ENCODE measurements at regions not wholly inside any gene's neighbourhood (a gene's known extent, or its start where the extent isn't known, plus 50 kb on each side); places are given as distances from the start of the nearest gene placed in this dataset.

DNA sequence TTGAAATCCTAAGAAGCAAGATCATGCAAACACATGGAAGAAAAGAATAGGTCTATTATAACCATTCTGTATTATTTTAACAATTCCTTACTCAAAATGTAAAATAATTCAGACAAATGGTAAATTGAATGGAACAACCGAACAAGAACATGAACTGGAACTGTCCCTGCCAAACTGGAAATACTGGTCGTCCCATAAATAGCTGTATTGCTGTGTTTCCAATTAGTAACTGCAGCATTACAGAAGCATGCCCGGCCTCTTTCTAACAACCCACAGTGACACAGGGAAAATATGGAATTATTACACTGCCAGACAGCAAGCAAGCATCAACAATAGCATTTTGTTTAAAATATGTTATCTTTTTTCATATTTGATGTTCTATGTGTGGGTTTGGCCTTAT, 1138.5 kb upstream of the PHF14 start:
- H3K27me3 ChIP-seq = no peaks in the 10 kb centered on the region
- no peaks in the 10 kb centered on the region for H3K4me1 ChIP-seq
- intact Hi-C loops (cut with DNase I; ENCODE audit: low total_unique reads) = no loop called here
- 92 to 95% methylated on average over 3 of the region's 3 CpGs for WGBS, 2 donors
- no peak overlapping the region for H3K4me3 ChIP-seq
- no peak overlapping the region for H3K27ac ChIP-seq
- no peak for DNase-seq
- no peaks in the 10 kb centered on the region for H3K36me3 ChIP-seq (ENCODE audit: low read depth, missing control alignments)
- no peak for TF ChIP-seq POLR2A (IDR thresholded peaks at IDR 0.05)
- TF ChIP-seq, protein P1, sequence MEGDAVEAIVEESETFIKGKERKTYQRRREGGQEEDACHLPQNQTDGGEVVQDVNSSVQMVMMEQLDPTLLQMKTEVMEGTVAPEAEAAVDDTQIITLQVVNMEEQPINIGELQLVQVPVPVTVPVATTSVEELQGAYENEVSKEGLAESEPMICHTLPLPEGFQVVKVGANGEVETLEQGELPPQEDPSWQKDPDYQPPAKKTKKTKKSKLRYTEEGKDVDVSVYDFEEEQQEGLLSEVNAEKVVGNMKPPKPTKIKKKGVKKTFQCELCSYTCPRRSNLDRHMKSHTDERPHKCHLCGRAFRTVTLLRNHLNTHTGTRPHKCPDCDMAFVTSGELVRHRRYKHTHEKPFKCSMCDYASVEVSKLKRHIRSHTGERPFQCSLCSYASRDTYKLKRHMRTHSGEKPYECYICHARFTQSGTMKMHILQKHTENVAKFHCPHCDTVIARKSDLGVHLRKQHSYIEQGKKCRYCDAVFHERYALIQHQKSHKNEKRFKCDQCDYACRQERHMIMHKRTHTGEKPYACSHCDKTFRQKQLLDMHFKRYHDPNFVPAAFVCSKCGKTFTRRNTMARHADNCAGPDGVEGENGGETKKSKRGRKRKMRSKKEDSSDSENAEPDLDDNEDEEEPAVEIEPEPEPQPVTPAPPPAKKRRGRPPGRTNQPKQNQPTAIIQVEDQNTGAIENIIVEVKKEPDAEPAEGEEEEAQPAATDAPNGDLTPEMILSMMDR (IDR thresholded peaks at IDR 0.05) = no peak
- no peaks in the 10 kb centered on the region for H3K9me3 ChIP-seq

DNA sequence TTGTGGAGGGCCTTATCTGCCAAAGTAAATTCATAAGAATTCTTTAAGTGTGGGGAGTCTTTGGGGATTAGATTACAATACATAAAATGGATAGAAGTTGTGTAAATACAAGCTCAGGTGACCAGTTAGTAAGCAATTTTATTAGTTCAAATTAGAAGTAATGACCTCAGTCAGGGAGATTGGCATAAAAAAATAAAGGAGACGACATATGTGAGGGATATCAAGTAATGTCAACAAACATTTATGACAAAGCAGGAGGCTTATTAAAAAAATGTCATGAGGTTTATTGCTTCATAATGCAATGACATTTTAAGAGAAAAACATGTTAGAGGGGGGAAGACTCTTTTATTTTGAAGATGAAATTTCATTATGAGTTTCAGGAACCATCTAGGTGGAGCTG, 1137.0 kb upstream of the PHF14 start:
- WGBS, 2 donors = 84 to 90% methylated on average over 1 of the region's 1 CpG
- intact Hi-C loops (cut with DNase I; ENCODE audit: low total_unique reads) = no loop called here
- no peaks in the 10 kb centered on the region for H3K4me1 ChIP-seq
- H3K4me3 ChIP-seq = no peak overlapping the region
- H3K27me3 ChIP-seq = no peaks in the 10 kb centered on the region
- TF ChIP-seq, protein P1 (IDR thresholded peaks at IDR 0.05) = no peak
- no peak for TF ChIP-seq POLR2A (IDR thresholded peaks at IDR 0.05)
- no peak overlapping the region for H3K27ac ChIP-seq
- DNase-seq = no peak
- H3K9me3 ChIP-seq = no peaks in the 10 kb centered on the region
- H3K36me3 ChIP-seq (ENCODE audit: low read depth, missing control alignments) = no peaks in the 10 kb centered on the region

DNA sequence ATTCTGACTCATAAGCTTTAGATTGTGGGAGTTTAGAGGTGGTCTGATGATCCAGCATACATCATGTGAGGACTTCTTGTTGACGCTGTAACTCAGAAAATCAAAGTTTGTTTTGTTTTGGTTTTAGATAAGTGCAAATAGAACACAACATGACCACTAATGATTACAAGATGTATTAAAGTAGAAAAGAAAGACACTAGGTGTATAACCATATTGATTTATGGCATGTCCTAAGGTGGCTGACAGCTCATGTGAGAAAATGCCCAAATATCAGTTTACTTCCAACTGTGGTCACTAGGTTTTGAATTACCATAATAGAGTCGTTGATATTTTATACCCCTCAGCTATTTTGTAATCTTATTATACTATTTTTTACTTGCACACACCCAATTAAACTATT, 1131.4 kb upstream of the PHF14 start:
- Histone ChIP-seq H3K27me3 (no peaks in the 10 kb centered on the region), H3K27ac (no peak overlapping the region), H3K36me3 (ENCODE audit: low read depth, missing control alignments) (no peaks in the 10 kb centered on the region), H3K4me1 (no peaks in the 10 kb centered on the region), H3K4me3 (no peak overlapping the region), H3K9me3 (no peaks in the 10 kb centered on the region)
- 71 to 90% methylated on average over 2 of the region's 2 CpGs for WGBS, 2 donors
- intact Hi-C loops (cut with DNase I; ENCODE audit: low total_unique reads) = no loop called here
- DNase-seq = no peak
- TF ChIP-seq, protein P1 (IDR thresholded peaks at IDR 0.05) = no peak
- TF ChIP-seq POLR2A (IDR thresholded peaks at IDR 0.05) = no peak

DNA sequence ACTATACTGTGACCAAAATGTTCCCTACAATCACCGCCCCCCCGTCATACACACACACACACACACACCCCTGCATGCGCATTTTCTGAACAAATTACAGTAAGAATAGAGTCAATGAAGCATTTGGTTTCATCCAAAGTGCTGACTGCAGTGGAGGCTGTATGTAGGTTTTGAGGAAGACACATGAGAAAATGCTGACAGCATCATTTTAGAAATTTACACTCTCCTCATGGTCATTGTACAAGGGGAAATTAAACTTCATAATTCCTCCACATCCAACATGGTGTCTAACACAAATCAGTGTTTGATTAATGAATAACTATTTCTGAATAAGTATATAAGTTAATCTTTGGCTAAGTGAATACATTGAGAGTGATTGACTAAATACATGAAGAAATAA, 1126.8 kb upstream of the PHF14 start:
- H3K36me3 ChIP-seq (ENCODE audit: low read depth, missing control alignments) = no peaks in the 10 kb centered on the region
- 76 to 95% methylated on average over 3 of the region's 3 CpGs for WGBS, 2 donors

DNA sequence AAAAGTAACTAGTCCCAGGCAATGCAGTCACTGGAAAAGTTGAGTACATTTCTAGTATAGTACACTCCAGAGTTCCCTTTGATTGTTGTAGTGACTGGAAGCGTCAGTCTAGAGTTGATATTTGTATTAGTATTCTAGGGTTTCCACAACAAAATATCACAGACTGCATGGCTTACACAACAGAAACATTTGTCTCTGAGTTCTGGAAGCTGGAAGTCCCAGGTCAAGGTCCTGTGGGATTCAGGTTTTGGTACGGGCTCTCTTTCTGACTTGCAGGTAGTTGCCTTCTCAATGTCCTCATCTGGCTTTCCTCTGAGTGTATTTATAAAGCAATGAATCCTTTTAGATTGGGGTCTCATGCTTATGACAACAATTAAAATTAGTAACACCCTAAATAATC, 1119.1 kb upstream of the PHF14 start:
- no peak for DNase-seq
- H3K9me3 ChIP-seq = no peaks in the 10 kb centered on the region
- no peaks in the 10 kb centered on the region for H3K36me3 ChIP-seq (ENCODE audit: low read depth, missing control alignments)
- 84 to 86% methylated on average over 2 of the region's 2 CpGs for WGBS, 2 donors
- intact Hi-C loops (cut with DNase I; ENCODE audit: low total_unique reads) = no loop called here
- no peak overlapping the region for H3K27ac ChIP-seq
- H3K4me3 ChIP-seq = no peak overlapping the region
- H3K4me1 ChIP-seq = no peaks in the 10 kb centered on the region
- H3K27me3 ChIP-seq = no peaks in the 10 kb centered on the region
- no peak for TF ChIP-seq POLR2A (IDR thresholded peaks at IDR 0.05)
- TF ChIP-seq, protein P1 (IDR thresholded peaks at IDR 0.05) = no peak

More for the DNA sequence above, 1126.8 kb upstream of the PHF14 start:
- Histone ChIP-seq H3K9me3 (no peaks in the 10 kb centered on the region), H3K4me1 (no peaks in the 10 kb centered on the region), H3K4me3 (no peak overlapping the region), H3K27ac (no peak overlapping the region), H3K27me3 (no peaks in the 10 kb centered on the region)
- no peak for TF ChIP-seq POLR2A (IDR thresholded peaks at IDR 0.05)
- TF ChIP-seq, protein P1 (IDR thresholded peaks at IDR 0.05) = no peak
- intact Hi-C loops (cut with DNase I; ENCODE audit: low total_unique reads) = no loop called here
- DNase-seq = no peak

Data from testis (tissue), 2 donors.